ENCODE measurements at regions not wholly inside any gene's neighbourhood (a gene's known extent, or its start where the extent isn't known, plus 50 kb on each side); places are given as distances from the start of the nearest gene placed in this dataset.
"Not testable (repeated sequence)": the region's sequence is repeated elsewhere in the genome, so short reads cannot be mapped to it uniquely, and the experiment has no call there.

GRCh38 chr6:74069089-74069581 is 373.1 kb downstream of the CD109 start:
- DNase-seq: no peak

DNA sequence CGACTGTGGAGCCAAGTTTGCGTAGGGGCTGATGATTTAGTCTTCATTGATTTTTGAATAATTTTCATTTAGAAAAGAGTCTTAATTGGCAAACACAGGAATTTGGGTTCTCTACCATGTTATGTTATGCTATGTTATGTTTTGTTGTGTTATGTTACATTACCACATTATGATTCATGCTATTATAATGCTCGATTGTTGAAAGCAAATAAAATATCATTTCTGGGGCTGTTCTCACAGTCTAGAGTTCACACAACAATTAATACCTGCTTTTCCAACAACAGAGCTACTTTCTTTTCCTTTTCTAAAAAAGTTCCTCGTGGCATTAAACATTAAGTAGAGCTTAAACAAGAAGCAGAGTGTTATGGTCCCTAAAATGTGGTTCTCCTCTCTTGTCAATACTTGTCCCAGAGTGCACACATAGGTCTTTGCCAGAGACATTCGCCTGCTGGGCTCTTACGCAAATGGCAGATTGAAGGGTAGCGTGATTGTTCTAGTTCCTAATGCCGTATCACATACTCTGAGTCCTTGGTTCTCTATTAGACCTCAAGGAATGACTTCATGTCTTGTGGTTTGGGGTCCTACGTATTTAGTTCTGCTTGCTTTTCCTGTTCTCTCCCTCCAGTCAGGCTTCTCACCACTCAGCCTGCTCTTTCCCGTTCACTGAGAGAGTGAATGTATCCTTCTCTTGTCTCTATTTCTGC is 370.3 kb downstream of the CD109 start:
- DNase-seq: no peak

GRCh38 chr6:74065705-74066104 is 369.7 kb downstream of the CD109 start:
- DNase-seq: no peak

DNA sequence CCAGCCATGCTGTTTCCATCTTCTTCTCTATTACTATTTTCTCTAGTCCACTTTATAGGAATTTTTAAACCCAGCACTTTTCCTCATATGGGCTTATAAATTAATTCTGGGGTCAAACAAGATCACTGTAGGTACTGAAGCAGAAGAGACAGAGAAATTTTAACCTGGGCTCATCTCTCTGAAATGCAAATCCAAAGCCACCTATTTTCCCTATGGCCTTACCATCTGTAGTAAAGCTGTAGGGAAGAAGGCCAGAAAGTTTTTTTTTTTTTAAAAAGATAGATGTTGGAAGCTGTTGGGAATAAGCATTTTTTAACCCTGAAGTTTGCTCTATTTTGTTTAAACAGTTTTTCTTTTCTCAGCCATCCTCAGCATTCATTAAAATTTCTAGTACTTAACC is 367.4 kb downstream of the CD109 start:
- no peak for DNase-seq

DNA sequence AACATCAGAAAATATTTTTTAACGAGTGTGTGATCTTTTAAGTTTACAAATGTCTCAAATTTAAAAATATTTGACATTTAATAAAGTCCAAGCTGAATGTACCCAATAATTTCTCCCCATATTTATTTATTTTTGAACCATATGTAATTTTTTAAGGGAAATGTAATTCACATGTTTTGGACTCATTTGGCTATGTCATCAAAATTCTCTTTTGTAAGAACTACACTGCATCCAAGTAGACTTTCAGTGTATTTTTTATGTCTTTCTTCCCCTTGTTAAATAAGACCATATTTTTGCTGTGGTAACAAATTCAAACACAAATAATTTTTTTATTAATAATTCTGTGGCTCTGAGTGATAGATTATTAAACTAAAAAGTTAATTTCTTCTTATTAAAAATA is 365.2 kb downstream of the CD109 start:
- DNase-seq: no peak

- no peak for DNase-seq
These were observed 364.4 kb downstream of the CD109 start for GRCh38 chr6:74060354-74060753.

DNA sequence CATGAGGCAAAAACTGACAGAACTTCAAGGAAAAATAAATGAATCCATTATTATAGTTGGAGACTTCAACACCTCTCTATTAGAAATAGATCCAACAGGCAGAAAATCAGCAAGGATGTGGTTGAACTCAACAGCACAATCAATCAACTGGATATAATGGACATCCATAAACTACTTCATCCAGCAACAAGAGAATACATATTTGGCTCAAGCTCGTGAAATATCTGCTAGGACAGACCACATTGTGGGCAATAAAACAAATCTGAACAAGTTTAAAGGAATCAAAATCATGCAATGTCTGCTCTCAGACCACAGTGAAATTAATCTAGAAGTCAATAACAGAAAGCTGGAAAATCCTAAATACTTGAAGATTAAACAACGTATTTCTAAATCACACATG is 362.6 kb downstream of the CD109 start:
- no peak for DNase-seq

DNA sequence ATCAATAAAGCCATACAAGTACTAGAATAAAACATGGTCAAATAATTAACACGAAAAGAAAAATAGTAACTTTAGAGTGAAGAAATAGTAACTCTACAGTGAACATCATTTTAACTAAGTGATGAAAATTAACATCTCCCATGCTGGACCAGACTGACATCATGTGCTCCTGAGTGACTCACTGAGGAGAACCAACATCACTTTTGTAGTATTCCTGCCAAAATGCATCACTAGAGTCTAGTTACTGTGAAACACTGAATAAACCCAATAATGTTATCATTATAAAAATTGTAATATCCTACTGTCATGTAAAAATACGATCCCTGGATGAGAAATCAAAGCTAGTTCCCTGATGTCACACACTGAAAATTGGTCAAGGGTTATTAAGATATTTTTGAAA is 361.3 kb downstream of the CD109 start:
- DNase-seq: no peak

- no peak for DNase-seq
These were observed 358.2 kb downstream of the CD109 start for GRCh38 chr6:74054190-74054589.

DNA sequence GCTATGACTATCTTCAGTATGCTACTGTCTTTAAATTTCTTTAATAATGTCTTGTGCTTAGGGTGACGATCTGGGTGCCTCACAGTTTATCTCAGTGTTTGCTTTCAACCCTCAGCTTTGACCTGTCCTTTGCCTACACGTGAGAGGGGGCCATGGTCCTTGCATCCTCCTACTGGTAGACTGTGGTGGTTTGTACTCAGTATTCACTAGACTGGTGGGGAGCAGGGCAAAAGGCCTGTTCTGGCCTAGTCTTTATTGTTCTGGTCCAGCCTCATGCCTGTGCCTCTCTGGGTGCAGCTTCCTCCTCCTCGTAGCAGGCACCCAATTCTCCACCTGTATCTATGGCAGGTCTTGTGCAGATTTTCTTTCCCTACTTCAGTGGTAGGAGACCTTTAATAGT is 354.9 kb downstream of the CD109 start:
- DNase-seq: no peak

GRCh38 chr6:74048387-74048786 is 352.4 kb downstream of the CD109 start:
- no peak for DNase-seq

- DNase-seq: no peak
These were observed 348.6 kb downstream of the CD109 start for GRCh38 chr6:74044417-74045096.

DNA sequence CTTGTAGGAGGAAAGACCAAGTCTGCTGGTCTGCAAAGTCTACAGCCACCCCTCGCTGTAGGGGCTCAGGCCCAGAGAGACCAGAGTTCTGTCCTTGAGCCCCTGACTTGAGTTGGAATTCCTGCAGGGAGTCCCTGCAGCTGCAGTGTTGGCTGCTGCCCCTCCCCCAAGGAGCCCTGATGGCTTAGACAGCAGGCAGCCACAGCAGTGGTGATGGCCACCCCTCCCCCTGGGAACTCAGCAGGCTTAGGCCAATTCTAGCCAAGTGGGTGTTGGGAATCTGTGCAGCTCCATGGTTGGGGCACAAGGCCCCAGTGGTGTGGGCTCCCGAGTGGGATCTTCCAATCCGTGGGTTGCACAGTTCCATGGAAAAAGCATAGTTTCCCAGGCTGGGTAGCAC is 345.4 kb downstream of the CD109 start:
- DNase-seq: no peak

DNA sequence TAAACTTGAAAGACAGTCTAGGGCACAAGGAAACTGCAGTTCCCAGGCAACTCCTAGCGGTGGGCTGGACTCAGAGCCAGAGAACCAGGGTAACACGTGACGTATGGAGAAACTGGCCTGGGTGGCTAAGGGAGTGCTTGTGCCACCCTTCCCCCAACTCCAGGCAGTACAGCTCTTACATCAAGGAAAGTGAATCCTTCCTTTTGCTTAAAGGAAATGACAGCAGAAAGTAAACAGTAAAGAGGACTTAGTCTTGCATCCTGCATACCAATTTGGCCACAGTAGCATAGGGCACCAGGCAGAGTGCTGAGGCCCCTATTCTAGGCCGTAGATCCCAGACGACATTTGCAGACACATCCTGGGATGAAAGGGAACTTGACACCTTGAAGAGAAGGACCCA is 322.8 kb downstream of the CD109 start:
- no peak for DNase-seq

- no peak for DNase-seq
These were observed 319.4 kb downstream of the CD109 start for GRCh38 chr6:74015427-74015826.

- DNase-seq: no peak
These were observed 304.9 kb downstream of the CD109 start for GRCh38 chr6:74000666-74001490.

DNA sequence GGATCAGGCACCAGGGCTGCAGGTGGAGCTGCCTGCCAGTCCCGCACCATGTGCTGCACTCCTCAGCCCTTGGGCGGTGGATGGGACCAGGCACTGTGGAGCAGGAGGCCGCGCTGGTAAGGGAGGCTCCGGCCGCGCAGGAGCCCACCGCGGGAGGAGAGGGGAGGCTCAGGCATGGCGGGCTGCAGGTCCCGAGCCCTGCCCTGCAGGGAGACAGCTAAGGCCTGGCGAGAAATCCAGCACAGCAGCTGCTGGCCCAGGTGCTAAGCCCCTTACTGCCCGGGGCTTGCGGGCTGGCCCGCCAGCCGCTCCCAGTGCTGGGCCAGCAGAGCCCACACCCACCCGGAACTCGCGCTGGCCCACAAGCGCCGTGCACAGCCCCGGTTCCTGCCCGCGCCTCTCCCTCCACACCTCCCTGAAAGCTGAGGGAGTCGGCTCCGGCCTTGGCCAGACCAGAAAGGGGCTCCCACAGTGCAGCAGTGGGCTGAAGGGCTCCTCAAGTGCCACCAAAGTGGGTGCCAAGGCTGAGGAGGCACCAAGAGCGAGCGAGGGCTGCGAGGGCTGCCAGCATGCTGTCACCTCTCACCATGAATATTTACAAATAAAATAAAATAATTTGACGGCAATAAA is 294.7 kb downstream of the CD109 start:
- not testable (repeated sequence) for DNase-seq

DNA sequence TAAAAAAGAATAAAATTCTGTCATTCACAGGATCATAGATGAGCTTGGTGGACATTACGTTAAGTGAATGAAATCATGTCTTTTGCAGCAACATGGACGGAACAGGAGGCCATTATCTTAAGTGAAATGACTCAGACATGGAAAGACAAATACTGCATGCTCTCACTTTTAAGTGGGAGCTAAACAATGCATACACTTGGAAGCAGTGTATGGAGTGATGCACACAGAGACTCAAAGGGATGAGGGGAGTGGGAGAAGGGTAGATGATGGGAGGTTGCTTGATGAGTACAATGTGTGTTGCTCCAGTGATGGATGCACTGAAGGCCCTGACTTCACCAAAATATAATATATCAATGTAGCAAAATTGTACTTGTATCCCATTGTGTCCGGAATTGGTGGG is 293.4 kb downstream of the CD109 start:
- no peak for DNase-seq

- no peak for DNase-seq
These were observed 289.9 kb downstream of the CD109 start for GRCh38 chr6:73985891-73986290.

DNA sequence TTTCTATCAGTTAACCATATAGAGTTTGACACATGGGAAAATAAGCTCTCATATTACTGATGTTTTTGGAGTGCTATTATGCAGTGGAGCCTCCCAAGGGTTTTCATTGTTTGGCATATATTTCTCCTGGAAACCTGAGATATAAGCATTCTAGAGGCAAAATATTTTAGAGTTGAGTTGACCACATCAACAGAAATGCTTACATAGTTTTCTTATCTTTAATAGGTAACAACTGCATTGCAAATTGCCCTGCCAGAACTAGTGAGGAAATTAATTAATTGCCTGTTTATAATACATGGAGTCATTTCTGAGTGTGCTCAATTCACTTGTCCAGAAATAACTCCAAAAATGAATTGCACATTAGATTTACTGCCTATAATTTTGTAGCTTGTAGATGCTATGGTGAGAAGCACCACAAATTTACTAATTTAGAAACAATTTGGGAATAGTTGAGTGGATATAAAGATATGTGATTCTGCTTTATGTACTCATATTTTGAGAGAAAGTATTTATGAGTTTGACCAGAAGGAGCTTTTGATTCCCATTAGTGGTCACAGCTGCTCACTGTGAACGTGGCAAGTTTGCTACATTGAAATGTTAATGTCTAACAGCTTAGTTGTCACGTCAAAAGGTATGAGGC is 288.7 kb downstream of the CD109 start:
- DNase-seq: no peak

DNA sequence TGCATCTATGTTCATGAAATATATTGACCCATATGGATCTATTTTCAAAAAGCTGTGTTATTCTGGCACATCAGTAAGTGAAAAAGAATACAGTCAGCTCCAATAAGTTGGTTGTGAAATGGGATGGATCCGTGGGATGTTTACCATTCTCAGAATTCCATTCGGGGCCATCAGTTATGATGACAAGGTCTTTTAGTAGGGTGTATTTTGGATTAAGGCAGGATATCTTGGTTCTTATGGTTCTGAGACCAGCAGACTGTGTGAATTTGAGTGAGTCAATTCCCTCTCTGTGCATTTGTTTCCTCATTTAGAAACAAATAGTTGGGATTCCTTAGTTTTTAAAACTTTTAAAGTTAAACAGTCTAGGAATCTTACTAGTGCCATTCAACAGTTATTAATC is 287.4 kb downstream of the CD109 start:
- no peak for DNase-seq

DNA sequence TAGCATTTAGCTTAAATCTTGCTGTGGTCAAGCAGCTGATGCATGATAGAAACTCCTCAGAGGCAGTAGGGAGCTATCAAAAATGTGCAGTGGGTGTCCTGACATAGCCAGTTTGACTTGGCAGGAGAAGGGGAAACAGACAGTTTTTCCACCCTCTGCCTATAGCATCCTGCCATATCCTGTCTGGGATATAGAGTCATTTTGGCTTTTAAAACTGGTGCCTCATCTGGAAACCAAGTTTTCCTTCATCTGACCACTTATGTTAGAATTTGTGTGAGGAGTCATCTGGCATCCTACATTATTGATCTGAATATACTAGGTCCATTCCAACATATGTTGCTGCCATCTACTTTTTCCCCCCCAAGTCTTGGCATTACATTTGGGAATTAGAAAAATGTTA is 284.1 kb downstream of the CD109 start:
- DNase-seq: no peak

GRCh38 chr6:73978330-73978729 is 282.3 kb downstream of the CD109 start:
- no peak for DNase-seq
